GM12878 (cell line): ENCODE measurements at regions not wholly inside any gene's neighbourhood (a gene's known extent, or its start where the extent isn't known, plus 50 kb on each side); places are given as distances from the start of the nearest gene placed in this dataset.

ENCODE experiments used
- ATAC-seq: fragments of 200-7000 bp; cut with Tn5 transposase; 3 replicates; pipeline ENCODE4 v1.9.1; 2020; ENCODE audit warnings: mild to moderate bottlenecking, moderate library complexity
- BruUV-seq: library from RNA; stranded (reverse); fragments of 400-500 nt; replicated peaks from 2 replicates; lab custom pipeline; 2021; lab: Mats Ljungman, UMichigan
- CTCF ChIA-PET: fragments of 300-600 bp; sonication (Branson Sonifier 250); formaldehyde crosslinking; extraction: SDS; loops from one replicate; lab custom pipeline; 2021; ENCODE audit warnings: inconsistent platforms; lab: Yijun Ruan, JAX
- POLR2A ChIA-PET: fragments of 350-600 bp; formaldehyde crosslinking; extraction: SDS; loops from one replicate; lab custom pipeline; 2021; ENCODE audit warnings: inconsistent platforms; lab: Charles Lee
- RAD21 ChIA-PET: fragments of 300-600 bp; sonication (Branson Sonifier 250); formaldehyde crosslinking; loops from one replicate; lab custom pipeline; 2023; ENCODE audit warnings: antibody characterized with exemption; ENCODE audit not compliant: unreplicated experiment; lab: Charles Lee
- SMC1A ChIA-PET: fragments of 300-600 bp; sonication (Branson Sonifier 250); formaldehyde crosslinking; loops from one replicate; lab custom pipeline; 2023; ENCODE audit not compliant: unreplicated experiment, uncharacterized antibody; lab: Charles Lee
- DNase-seq: peaks from one replicate; pipeline ENCODE4 v3.0.0-alpha.2; 2011; ENCODE audit warnings: low read depth, low spot score
- FAIRE-seq: peaks from 3 replicates; lab custom pipeline; 2011; peaks lifted over from hg19 to GRCh38; lab: Jason Lieb, UNC
- H2AFZ ChIP-seq: 2 replicates; pipeline ENCODE4 v1.6.0; 2011; ENCODE audit warnings: low read depth, low read length, control low read depth; ENCODE audit not compliant: control insufficient read depth
- H3K27ac ChIP-seq: 2 replicates; pipeline ENCODE4 v1.5.1; 2011; ENCODE audit warnings: control low read depth; ENCODE audit not compliant: control insufficient read depth, insufficient read depth
- H3K27me3 ChIP-seq, 2 experiments: replicated peaks in 1 of 2; 2 replicates each; pipeline versions ENCODE4 v1.6.0 to v1.6.1; 2011; ENCODE audit warnings: low read length in 1 of 2; ENCODE audit not compliant: control insufficient read depth in 2 of 2, insufficient read depth in 2 of 2
- H3K36me3 ChIP-seq, 2 experiments: 2 replicates each; pipeline ENCODE4 v1.5.1; 2011; ENCODE audit warnings: low read length in 1 of 2; ENCODE audit not compliant: control insufficient read depth in 2 of 2, insufficient read depth in 2 of 2
- H3K4me1 ChIP-seq: 2 replicates; pipeline ENCODE4 v1.6.1; 2011; ENCODE audit warnings: mild to moderate bottlenecking, low read length, moderate library complexity, mixed read lengths; ENCODE audit not compliant: control insufficient read depth, insufficient read depth
- H3K4me2 ChIP-seq: 2 replicates; pipeline ENCODE4 v1.6.0; 2011; ENCODE audit warnings: control low read depth; ENCODE audit not compliant: control insufficient read depth, insufficient read depth
- H3K4me3 ChIP-seq: fragments of 200-600 bp; sonication (generic); 2 replicates; pipeline ENCODE4 v1.5.1; 2016
- H3K79me2 ChIP-seq: 2 replicates; pipeline ENCODE4 v1.6.0; 2011; ENCODE audit warnings: low read length; ENCODE audit not compliant: control insufficient read depth, insufficient read depth
- H3K9ac ChIP-seq: 2 replicates; pipeline ENCODE4 v1.8.0; 2011; ENCODE audit warnings: low read length, control low read depth, mixed read lengths; ENCODE audit not compliant: control insufficient read depth, insufficient read depth
- H3K9me3 ChIP-seq: replicated peaks from 3 replicates; pipeline ENCODE4 v1.5.1; 2011; ENCODE audit warnings: mild to moderate bottlenecking, low read length; ENCODE audit not compliant: control insufficient read depth, insufficient read depth
- H4K20me1 ChIP-seq: 2 replicates; pipeline ENCODE4 v1.6.0; 2011; ENCODE audit not compliant: control insufficient read depth, insufficient read depth
- BRCA1 ChIP-seq: IDR thresholded peaks from 2 replicates; pipeline ENCODE4 v1.6.1; 2011; ENCODE audit warnings: low read depth, low read length, improper control_type of control experiment
- CREM ChIP-seq: IDR thresholded peaks from 2 replicates; pipeline ENCODE4 v1.6.1; 2014; ENCODE audit warnings: antibody characterized with exemption, low read depth
- MEF2B ChIP-seq: fragments of 450-650 bp; IDR thresholded peaks from 2 replicates; pipeline ENCODE4 v1.6.1; 2018; ENCODE audit warnings: mild to moderate bottlenecking, moderate library complexity; ENCODE audit not compliant: partially characterized antibody, poor library complexity, severe bottlenecking
- NBN ChIP-seq: fragments of 450-650 bp; IDR thresholded peaks from 2 replicates; pipeline ENCODE4 v1.6.1; 2016
- RAD51 ChIP-seq: fragments of 450-650 bp; IDR thresholded peaks from 2 replicates; pipeline ENCODE4 v1.6.1; 2016; ENCODE audit warnings: moderate library complexity, mild to moderate bottlenecking, inconsistent platforms
- USF1 ChIP-seq: IDR thresholded peaks from 2 replicates; pipeline ENCODE4 v1.6.1; 2011; ENCODE audit warnings: borderline replicate concordance, low read depth, mild to moderate bottlenecking, moderate library complexity, mixed read lengths, low read length; ENCODE audit not compliant: insufficient read depth; ENCODE audit errors: extremely low read length
- WGBS: methylation state at CpG from one replicate; pipeline ENCODE4 v1.1.6; 2016; ENCODE audit warnings: low lambda C conversion rate; ENCODE audit not compliant: insufficient replicate concordance, insufficient coverage; ENCODE audit errors: missing lambda C conversion rate; 5-methylcytosine and 5-hydroxymethylcytosine counted together
- in situ Hi-C: fragments of 300-500 bp; cut with MboI; formaldehyde crosslinking; loops from 9 replicates; pipeline ENCODE4 v1.14.3; 2018; ENCODE audit warnings: mixed read lengths
- intact Hi-C: fragments of 100-400 bp; cut with micrococcal nuclease; formaldehyde crosslinking; loops from one replicate; pipeline ENCODE4 v1.14.2; 2022; ENCODE audit not compliant: unreplicated experiment
- TF ChIP-seq, protein P1 (sequence below), 3 experiments: IDR thresholded peaks in 2 of 3; conservative IDR thresholded peaks in 1 of 3; 2 replicates each; pipeline ENCODE4 v1.5.1; 2011; ENCODE audit warnings: low read depth in 3 of 3, low read length in 3 of 3, mild to moderate bottlenecking in 3 of 3, control low read depth in 2 of 3, moderate library complexity in 2 of 3, inconsistent platforms in 1 of 3, mixed read lengths in 1 of 3; ENCODE audit not compliant: control insufficient read depth in 2 of 3, insufficient read depth in 1 of 3; ENCODE audit errors: extremely low read depth in 1 of 3
- TF ChIP-seq, protein P2 (sequence below): IDR thresholded peaks from 2 replicates; pipeline ENCODE4 v1.6.1; 2011; ENCODE audit warnings: low read depth, mild to moderate bottlenecking, low read length, moderate library complexity, borderline replicate concordance; ENCODE audit errors: extremely low read depth

DNA sequence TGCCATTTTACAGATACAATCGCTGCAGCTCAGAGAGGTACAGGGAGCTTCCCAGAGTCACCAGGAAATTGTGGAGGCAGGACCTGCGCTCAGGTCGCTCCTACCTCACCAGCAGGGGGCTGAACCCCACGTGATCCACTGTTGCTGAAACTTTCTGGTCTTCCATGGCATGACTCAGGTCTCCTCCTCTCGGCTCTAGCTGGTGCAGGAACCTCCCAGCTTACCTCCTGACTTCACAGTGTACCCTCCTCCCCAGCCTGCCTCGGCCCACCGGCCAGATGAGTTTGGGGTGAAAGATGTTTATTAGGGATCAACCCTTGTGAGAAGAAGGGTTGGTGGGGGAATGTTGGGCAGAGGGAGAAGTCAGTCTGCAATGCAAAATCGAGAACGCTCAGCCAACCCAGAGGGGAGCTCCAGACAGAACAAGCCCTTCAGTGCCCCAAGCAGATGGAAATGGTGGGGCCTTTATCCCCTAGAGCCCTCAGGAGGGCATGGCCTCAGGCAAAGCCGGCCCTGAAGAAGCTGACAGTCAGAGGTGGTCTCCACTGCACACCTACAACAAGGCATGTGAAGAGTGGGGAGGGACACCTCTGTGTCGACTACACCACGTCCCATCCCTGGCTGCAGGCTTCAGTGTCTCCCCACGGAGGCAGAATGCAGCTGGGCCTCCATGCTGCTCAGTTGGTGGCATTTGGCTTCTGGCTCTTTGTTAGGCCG is 118.6 kb upstream of the PRR20G start:
- Histone ChIP-seq H3K4me2 (no peak overlapping the region), H3K4me1 (peaks cover 3% of the 10 kb centered on the region; the same call in 1 of the 2 replicates), H4K20me1 (no peaks in the 10 kb centered on the region), H3K36me3 (no peaks in the 10 kb centered on the region), H3K4me3 (no peak overlapping the region), H3K27ac (no peak overlapping the region), H2AFZ (no peak overlapping the region), H3K9ac (no peak overlapping the region), H3K9me3 (no peaks in the 10 kb centered on the region), H3K27me3 (peaks cover 7 to 8% of the 10 kb centered on the region in 2 experiments; a peak in 2 of 4 replicates), H3K79me2 (no peaks in the 10 kb centered on the region)
- intact Hi-C loops = loop anchor here (10.0 kb wide), 1 partner anchor 138 kb away; no protein-coding TSS in a partner anchor
- BruUV-seq = no TSS peak
- RAD21 ChIA-PET = no interaction called here
- FAIRE-seq (peak; percentile 13), ATAC-seq (peak; percentile 77), DNase-seq (no peak)
- POLR2A ChIA-PET = no interaction called here
- CTCF ChIA-PET = interaction anchor here (1.0 kb wide), 1 partner anchor 20 kb away, joined by 3 read pairs; no protein-coding TSS in a partner anchor
- 19% methylated on average over 14 of the region's 14 CpGs for WGBS
- SMC1A ChIA-PET = no interaction called here
- TF ChIP-seq NBN = no peak
- TF ChIP-seq, protein P1, sequence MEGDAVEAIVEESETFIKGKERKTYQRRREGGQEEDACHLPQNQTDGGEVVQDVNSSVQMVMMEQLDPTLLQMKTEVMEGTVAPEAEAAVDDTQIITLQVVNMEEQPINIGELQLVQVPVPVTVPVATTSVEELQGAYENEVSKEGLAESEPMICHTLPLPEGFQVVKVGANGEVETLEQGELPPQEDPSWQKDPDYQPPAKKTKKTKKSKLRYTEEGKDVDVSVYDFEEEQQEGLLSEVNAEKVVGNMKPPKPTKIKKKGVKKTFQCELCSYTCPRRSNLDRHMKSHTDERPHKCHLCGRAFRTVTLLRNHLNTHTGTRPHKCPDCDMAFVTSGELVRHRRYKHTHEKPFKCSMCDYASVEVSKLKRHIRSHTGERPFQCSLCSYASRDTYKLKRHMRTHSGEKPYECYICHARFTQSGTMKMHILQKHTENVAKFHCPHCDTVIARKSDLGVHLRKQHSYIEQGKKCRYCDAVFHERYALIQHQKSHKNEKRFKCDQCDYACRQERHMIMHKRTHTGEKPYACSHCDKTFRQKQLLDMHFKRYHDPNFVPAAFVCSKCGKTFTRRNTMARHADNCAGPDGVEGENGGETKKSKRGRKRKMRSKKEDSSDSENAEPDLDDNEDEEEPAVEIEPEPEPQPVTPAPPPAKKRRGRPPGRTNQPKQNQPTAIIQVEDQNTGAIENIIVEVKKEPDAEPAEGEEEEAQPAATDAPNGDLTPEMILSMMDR (IDR thresholded peaks at IDR 0.05 in 2 of 3, conservative IDR thresholded peaks at IDR 0.05 in 1 of 3; ENCODE audit: control insufficient read depth in 2 of 3, extremely low read depth in 1 of 3, insufficient read depth in 1 of 3, low read depth in 3 of 3, low read length in 3 of 3) = peak; percentile 24 to 57 (median 29); a peak in 5 of 6 replicates
- TF ChIP-seq RAD51 = peak; percentile 43; the same call in 1 of the 2 replicates
- no peak for TF ChIP-seq BRCA1
- no peak for TF ChIP-seq MEF2B
- TF ChIP-seq, protein P2, sequence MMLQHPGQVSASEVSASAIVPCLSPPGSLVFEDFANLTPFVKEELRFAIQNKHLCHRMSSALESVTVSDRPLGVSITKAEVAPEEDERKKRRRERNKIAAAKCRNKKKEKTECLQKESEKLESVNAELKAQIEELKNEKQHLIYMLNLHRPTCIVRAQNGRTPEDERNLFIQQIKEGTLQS = peak; percentile 43; the same call in 1 of the 2 replicates
- peak; percentile 76 for TF ChIP-seq USF1
- no peak for TF ChIP-seq CREM
- in situ Hi-C loops = no loop called here
